ENCODE measurements at regions not wholly inside any gene's neighbourhood (a gene's known extent, or its start where the extent isn't known, plus 50 kb on each side); places are given as distances from the start of the nearest gene placed in this dataset.

- peaks cover 14% of the 10 kb centered on the region for H3K9me3 Mint-ChIP-seq
- TF ChIP-seq CTCF (IDR thresholded peaks at IDR 0.05; ENCODE audit: unreplicated experiment in 3 of 3) = no peak
- no peaks in the 10 kb centered on the region for H3K36me3 Mint-ChIP-seq (ENCODE audit: low read depth)
- H3K4me1 Mint-ChIP-seq = peaks cover 5% of the 10 kb centered on the region
- no peak overlapping the region for H3K4me3 Mint-ChIP-seq
- peak overlapping the region in 2 of 3 experiments; percentile 1 to 68 for H3K27ac Mint-ChIP-seq
- no peaks in the 10 kb centered on the region for H3K27me3 Mint-ChIP-seq (ENCODE audit: low read depth)
Measured at GRCh38 chr7:41821521-41822213, 118.8 kb upstream of the INHBA start.

- TF ChIP-seq CTCF (IDR thresholded peaks at IDR 0.05; ENCODE audit: unreplicated experiment in 3 of 3) = no peak
- Mint-ChIP-seq H3K9me3 (peaks cover 14% of the 10 kb centered on the region), H3K27me3 (ENCODE audit: low read depth) (peaks cover 3% of the 10 kb centered on the region), H3K4me3 (no peak overlapping the region), H3K36me3 (ENCODE audit: low read depth) (no peaks in the 10 kb centered on the region), H3K4me1 (peaks cover 5% of the 10 kb centered on the region), H3K27ac (no peak overlapping the region)
Measured at GRCh38 chr7:41820111-41820671, 117.3 kb upstream of the INHBA start.

DNA sequence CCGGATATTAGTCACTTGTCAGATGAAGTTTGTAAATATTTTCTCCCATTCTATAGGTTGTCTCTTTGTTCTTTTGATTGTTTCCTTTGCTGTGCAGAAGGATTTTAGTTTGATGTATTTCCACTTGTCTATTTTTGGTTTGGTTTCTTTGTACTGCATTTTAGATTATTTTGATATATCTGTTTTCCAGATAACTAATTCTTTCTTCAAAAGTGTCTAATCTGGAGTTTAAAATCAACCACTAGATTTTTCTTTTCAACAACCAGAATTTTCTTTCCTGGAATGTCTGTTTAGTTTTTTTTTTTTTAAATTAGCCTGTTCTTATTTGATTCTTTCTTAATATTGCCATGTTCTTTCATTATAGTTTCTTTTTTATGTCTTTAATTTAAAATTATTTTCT, 116.8 kb upstream of the INHBA start:
- H3K4me3 Mint-ChIP-seq = no peak overlapping the region
- TF ChIP-seq CTCF (IDR thresholded peaks at IDR 0.05; ENCODE audit: unreplicated experiment in 3 of 3) = no peak
- H3K36me3 Mint-ChIP-seq (ENCODE audit: low read depth) = no peaks in the 10 kb centered on the region
- peaks cover 5% of the 10 kb centered on the region for H3K4me1 Mint-ChIP-seq
- H3K27ac Mint-ChIP-seq = no peak overlapping the region
- H3K9me3 Mint-ChIP-seq = peaks cover 14% of the 10 kb centered on the region
- H3K27me3 Mint-ChIP-seq (ENCODE audit: low read depth) = peaks cover 5% of the 10 kb centered on the region

GRCh38 chr7:41818765-41819398, 116.0 kb upstream of the INHBA start:
- Mint-ChIP-seq H3K27me3 (ENCODE audit: low read depth) (peaks cover 5% of the 10 kb centered on the region), H3K9me3 (peaks cover 14% of the 10 kb centered on the region), H3K36me3 (ENCODE audit: low read depth) (no peaks in the 10 kb centered on the region)

GRCh38 chr7:41817386-41817785, 114.5 kb upstream of the INHBA start:
- Mint-ChIP-seq H3K36me3 (ENCODE audit: low read depth) (no peaks in the 10 kb centered on the region), H3K9me3 (peaks cover 14% of the 10 kb centered on the region), H3K27me3 (ENCODE audit: low read depth) (peaks cover 5% of the 10 kb centered on the region), H3K4me3 (no peak overlapping the region), H3K27ac (no peak overlapping the region), H3K4me1 (peaks cover 5% of the 10 kb centered on the region)
- no peak for TF ChIP-seq CTCF (IDR thresholded peaks at IDR 0.05; ENCODE audit: unreplicated experiment in 3 of 3)

More at GRCh38 chr7:41818765-41819398, 116.0 kb upstream of the INHBA start:
- no peak for TF ChIP-seq CTCF (IDR thresholded peaks at IDR 0.05; ENCODE audit: unreplicated experiment in 3 of 3)
- no peak overlapping the region for H3K27ac Mint-ChIP-seq
- no peak overlapping the region for H3K4me3 Mint-ChIP-seq
- H3K4me1 Mint-ChIP-seq = peaks cover 5% of the 10 kb centered on the region
